T-helper 1 cell treated with Interleukin-12 subunit alpha and Interleukin-12 subunit beta and Interleukin-4 antibody, amounts not matched to agents 30 μg/mL and 1 μg/mL, for 36 hours (primary cell): ENCODE measurements at regions not wholly inside any gene's neighbourhood (a gene's known extent, or its start where the extent isn't known, plus 50 kb on each side); places are given as distances from the start of the nearest gene placed in this dataset.
"Not testable (repeated sequence)": the region's sequence is repeated elsewhere in the genome, so short reads cannot be mapped to it uniquely, and the experiment has no call there.

Experiments used
- H3K27ac Mint-ChIP-seq: one replicate; pipeline ENCODE4 v1.8.0; 2021; ENCODE audit warnings: mild to moderate bottlenecking, mixed read lengths
- H3K27me3 Mint-ChIP-seq: one replicate; pipeline ENCODE4 v1.8.0; 2021; ENCODE audit warnings: low read depth, mixed read lengths
- H3K36me3 Mint-ChIP-seq: one replicate; pipeline ENCODE4 v1.8.0; 2021; ENCODE audit warnings: low read depth, mixed read lengths
- H3K4me1 Mint-ChIP-seq: one replicate; pipeline ENCODE4 v1.8.0; 2021; ENCODE audit warnings: low read depth, mixed read lengths
- H3K4me3 Mint-ChIP-seq: one replicate; pipeline ENCODE4 v1.8.0; 2021; ENCODE audit warnings: mild to moderate bottlenecking, moderate library complexity, mixed read lengths
- H3K9me3 Mint-ChIP-seq: one replicate; pipeline ENCODE4 v1.8.0; 2021; ENCODE audit warnings: mixed read lengths

GRCh38 chr5:177941386-177941785 is 54.7 kb downstream of the PROP1 start:
- peaks cover 10% of the 10 kb centered on the region for H3K27me3 Mint-ChIP-seq
- not testable (repeated sequence) for H3K36me3 Mint-ChIP-seq, H3K4me1 Mint-ChIP-seq, H3K9me3 Mint-ChIP-seq, H3K4me3 Mint-ChIP-seq, H3K27ac Mint-ChIP-seq

- Mint-ChIP-seq H3K27me3 (peaks cover 10% of the 10 kb centered on the region), H3K4me3 (peak overlapping the region; percentile 44)
- H3K4me1 Mint-ChIP-seq, H3K9me3 Mint-ChIP-seq, H3K36me3 Mint-ChIP-seq, H3K27ac Mint-ChIP-seq: not testable (repeated sequence)
Measured at GRCh38 chr5:177939246-177940171, 56.5 kb downstream of the PROP1 start.

GRCh38 chr5:177938767-177939166 is 57.3 kb downstream of the PROP1 start:
- H3K27ac Mint-ChIP-seq, H3K4me1 Mint-ChIP-seq, H3K9me3 Mint-ChIP-seq, H3K4me3 Mint-ChIP-seq, H3K36me3 Mint-ChIP-seq: not testable (repeated sequence)
- peaks cover 10% of the 10 kb centered on the region for H3K27me3 Mint-ChIP-seq

GRCh38 chr5:177934233-177934632 is 61.8 kb downstream of the PROP1 start:
- not testable (repeated sequence) for H3K27ac Mint-ChIP-seq, H3K4me3 Mint-ChIP-seq, H3K4me1 Mint-ChIP-seq, H3K9me3 Mint-ChIP-seq, H3K27me3 Mint-ChIP-seq, H3K36me3 Mint-ChIP-seq

- not testable (repeated sequence) for H3K27me3 Mint-ChIP-seq, H3K4me1 Mint-ChIP-seq, H3K36me3 Mint-ChIP-seq, H3K4me3 Mint-ChIP-seq, H3K9me3 Mint-ChIP-seq, H3K27ac Mint-ChIP-seq
Measured at GRCh38 chr5:177930269-177931022, 65.6 kb downstream of the PROP1 start.

- H3K36me3 Mint-ChIP-seq, H3K27ac Mint-ChIP-seq, H3K27me3 Mint-ChIP-seq, H3K4me1 Mint-ChIP-seq, H3K9me3 Mint-ChIP-seq, H3K4me3 Mint-ChIP-seq: not testable (repeated sequence)
Measured at GRCh38 chr5:177929618-177930017, 66.4 kb downstream of the PROP1 start.

GRCh38 chr5:177927500-177927899 is 68.5 kb downstream of the PROP1 start:
- not testable (repeated sequence) for H3K4me1 Mint-ChIP-seq, H3K36me3 Mint-ChIP-seq, H3K27me3 Mint-ChIP-seq, H3K27ac Mint-ChIP-seq, H3K4me3 Mint-ChIP-seq, H3K9me3 Mint-ChIP-seq

GRCh38 chr5:177924577-177924976 is 71.5 kb downstream of the PROP1 start:
- H3K4me3 Mint-ChIP-seq, H3K27me3 Mint-ChIP-seq, H3K4me1 Mint-ChIP-seq, H3K36me3 Mint-ChIP-seq, H3K27ac Mint-ChIP-seq, H3K9me3 Mint-ChIP-seq: not testable (repeated sequence)

GRCh38 chr5:177923837-177924236 is 72.2 kb downstream of the PROP1 start:
- not testable (repeated sequence) for H3K27me3 Mint-ChIP-seq, H3K9me3 Mint-ChIP-seq, H3K4me1 Mint-ChIP-seq, H3K4me3 Mint-ChIP-seq, H3K27ac Mint-ChIP-seq, H3K36me3 Mint-ChIP-seq

GRCh38 chr5:177923189-177923588 is 72.9 kb downstream of the PROP1 start:
- H3K4me1 Mint-ChIP-seq, H3K9me3 Mint-ChIP-seq, H3K36me3 Mint-ChIP-seq, H3K27ac Mint-ChIP-seq, H3K4me3 Mint-ChIP-seq, H3K27me3 Mint-ChIP-seq: not testable (repeated sequence)

GRCh38 chr5:177909261-177909660 is 86.8 kb downstream of the PROP1 start:
- H3K4me3 Mint-ChIP-seq, H3K27ac Mint-ChIP-seq, H3K36me3 Mint-ChIP-seq, H3K27me3 Mint-ChIP-seq, H3K9me3 Mint-ChIP-seq, H3K4me1 Mint-ChIP-seq: not testable (repeated sequence)

GRCh38 chr5:177902806-177903205 is 93.2 kb downstream of the PROP1 start:
- H3K27me3 Mint-ChIP-seq, H3K4me1 Mint-ChIP-seq, H3K36me3 Mint-ChIP-seq, H3K4me3 Mint-ChIP-seq, H3K9me3 Mint-ChIP-seq, H3K27ac Mint-ChIP-seq: not testable (repeated sequence)

GRCh38 chr5:177900066-177900465 is 96.0 kb downstream of the PROP1 start:
- H3K9me3 Mint-ChIP-seq, H3K27me3 Mint-ChIP-seq, H3K36me3 Mint-ChIP-seq, H3K27ac Mint-ChIP-seq, H3K4me3 Mint-ChIP-seq, H3K4me1 Mint-ChIP-seq: not testable (repeated sequence)

GRCh38 chr5:177894681-177895453 is 101.2 kb downstream of the PROP1 start:
- H3K9me3 Mint-ChIP-seq, H3K27me3 Mint-ChIP-seq, H3K4me1 Mint-ChIP-seq, H3K36me3 Mint-ChIP-seq, H3K4me3 Mint-ChIP-seq, H3K27ac Mint-ChIP-seq: not testable (repeated sequence)

- H3K4me1 Mint-ChIP-seq, H3K27ac Mint-ChIP-seq, H3K27me3 Mint-ChIP-seq, H3K4me3 Mint-ChIP-seq, H3K36me3 Mint-ChIP-seq, H3K9me3 Mint-ChIP-seq: not testable (repeated sequence)
Measured at GRCh38 chr5:177892357-177892665, 103.7 kb downstream of the PROP1 start.
